ENCODE measurements at regions not wholly inside any gene's neighbourhood (a gene's known extent, or its start where the extent isn't known, plus 50 kb on each side); places are given as distances from the start of the nearest gene placed in this dataset.
"Not testable (repeated sequence)": the region's sequence is repeated elsewhere in the genome, so short reads cannot be mapped to it uniquely, and the experiment has no call there.

DNA sequence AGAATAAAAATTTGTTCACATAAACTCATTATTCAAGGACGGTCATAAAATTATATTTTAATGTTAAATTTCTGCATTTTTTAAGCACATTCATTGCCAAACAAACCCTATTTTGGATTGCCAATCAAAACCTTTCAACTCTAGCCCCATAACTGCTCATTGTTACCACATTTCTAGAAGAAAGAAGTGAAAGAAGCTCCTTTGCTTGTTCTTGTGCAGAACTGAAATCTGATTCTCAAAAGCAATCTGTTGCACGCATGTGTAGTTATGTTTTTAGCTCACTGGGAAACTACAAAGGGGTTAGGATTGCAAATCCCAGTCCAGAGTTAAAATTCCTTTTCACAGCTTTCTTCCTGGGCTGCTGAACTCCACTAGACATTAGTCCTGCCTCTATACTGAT, 109.5 kb upstream of the MIR17HG start:
- DNase-seq: no peak

DNA sequence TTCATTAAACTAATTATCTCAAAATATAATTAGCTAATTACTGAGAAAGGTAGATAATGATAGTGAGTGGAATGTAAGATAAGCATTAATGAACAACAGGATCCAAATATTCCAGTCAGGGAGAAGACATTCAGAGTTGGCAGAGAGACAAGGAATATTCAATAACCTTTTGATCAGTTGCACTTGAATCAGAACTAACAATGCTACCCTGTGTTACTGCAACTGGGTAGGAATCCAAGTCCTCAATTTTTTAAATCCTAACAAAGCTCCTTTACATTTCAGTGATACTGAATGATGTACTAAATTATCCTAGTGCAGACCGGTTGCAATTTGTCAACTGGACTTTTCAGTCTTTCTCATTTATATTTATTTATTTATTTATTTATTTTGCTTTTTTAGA, 107.1 kb upstream of the MIR17HG start:
- no peak for DNase-seq

DNA sequence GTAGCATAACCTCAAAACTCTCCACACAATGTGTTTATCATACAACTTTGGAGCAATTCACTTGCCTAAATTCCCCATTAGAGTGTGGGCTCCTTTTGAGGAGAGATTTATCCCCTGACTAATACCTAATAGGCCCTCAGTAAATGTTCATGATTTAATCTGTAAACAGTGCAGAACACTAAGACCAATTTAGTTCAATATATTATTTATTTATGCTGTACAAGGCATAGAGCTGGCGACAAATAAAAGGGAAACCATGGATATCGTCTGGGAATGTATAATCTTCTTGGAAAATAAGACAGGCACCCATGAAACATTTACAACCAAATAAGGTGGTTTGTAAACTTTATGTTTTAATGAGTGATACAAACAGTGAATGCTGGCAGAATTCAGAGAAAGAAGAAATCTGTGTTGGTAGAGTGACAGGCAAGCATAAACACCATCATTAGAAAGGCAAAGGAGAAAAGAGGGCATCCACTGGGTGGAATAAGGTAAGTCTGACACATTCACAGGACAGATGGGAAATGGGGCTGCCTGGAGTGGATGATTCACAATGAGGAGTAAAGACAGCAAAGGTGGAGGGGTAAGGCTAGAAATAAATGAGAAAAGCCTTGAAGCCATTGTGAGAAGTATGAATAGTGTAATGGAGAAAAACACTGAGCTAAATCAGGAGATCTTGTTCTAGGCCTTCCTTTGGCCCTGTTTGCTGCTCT, 106.1 kb upstream of the MIR17HG start:
- no peak for DNase-seq

DNA sequence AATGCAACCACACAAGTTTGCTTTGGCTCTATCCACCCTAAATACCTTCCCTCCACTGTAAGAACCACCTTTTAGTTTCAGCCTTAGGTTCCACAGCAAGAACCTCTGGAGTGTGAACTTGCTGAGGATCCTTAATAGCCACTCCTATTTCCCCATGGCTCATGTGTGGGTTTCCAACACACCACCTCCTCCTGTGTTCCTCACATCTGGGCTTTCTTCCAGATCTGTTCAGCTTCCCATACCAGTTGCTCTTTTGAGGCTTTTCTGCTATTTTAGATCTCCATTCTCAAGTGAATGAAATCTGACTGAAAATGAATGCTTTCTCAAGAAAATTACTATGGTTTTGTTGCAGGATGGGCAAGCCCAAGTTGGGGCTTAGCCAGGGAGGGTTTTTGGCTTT, 104.8 kb upstream of the MIR17HG start:
- DNase-seq: no peak

DNA sequence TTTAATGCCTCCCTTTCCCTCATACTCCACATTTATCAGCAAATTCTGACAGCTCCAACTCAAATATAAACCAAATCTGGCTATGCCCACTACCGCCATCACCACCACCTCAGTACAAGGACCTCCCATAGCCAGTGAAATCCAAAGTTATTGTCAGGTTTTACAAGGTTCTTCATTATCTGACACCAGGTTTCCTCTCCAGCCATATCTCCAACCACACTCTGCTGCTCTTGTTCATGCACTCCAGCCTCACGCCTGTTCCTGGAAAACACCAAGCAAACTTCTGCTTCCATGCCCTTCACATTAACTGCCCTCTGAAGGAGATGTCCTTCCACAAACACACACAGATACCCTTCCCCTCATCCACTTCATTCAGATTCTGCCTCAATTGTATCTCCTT, 102.2 kb upstream of the MIR17HG start:
- DNase-seq: no peak

DNA sequence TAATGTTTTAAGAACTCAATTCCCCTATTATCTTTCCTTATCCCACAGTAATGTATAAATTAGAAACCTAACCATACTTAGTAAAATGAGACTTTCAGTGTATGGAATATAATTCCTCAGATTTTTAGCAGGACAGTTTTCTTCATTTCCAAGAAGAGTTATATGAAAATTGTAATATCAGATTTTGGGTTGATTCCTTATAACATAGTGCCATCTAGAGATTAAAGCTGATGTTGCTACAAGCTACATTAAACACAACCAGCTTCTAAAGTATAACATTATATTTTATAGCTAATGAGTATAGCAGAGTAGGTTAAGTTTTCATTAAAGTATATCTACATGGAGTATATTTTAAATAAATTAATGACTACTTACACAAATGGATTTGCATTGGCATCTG, 99.7 kb upstream of the MIR17HG start:
- DNase-seq: no peak

DNA sequence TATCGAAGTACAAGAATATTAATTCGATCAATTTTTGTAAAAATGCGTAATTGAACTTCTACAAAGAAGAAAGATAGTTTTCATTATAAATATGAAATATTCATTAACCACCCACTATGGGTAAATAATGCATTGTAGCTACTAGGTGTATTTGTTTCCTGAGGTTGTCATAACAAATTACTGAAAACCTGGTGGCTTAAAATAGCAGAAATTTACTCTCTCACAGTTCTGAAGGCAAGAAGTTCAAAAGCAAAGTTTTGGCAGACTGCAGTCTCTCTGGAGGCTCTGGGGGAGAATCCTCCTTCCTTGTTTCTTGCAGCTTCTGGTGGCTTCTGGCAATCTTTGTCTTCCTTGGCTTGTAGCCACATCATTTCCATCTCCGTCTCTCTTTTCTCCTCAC, 99.2 kb upstream of the MIR17HG start:
- no peak for DNase-seq

DNA sequence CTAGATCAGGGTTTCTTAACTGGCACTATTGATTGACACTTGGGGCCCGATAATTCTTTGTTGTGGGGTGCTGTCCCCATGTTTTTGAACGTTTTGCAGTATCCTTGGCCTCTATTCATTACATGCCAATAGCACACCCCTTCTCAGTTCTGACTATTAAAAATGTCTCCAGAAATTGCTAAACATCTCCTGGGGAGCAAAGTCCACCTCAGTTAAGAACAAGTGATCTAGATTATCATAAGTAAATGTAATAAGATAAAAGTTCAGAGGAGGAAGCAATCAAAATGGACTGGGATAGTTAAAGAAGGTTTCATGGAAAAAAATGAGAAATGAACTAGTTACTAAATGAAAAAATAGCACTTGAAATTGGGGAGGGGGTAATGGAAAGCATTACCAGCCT, 98.1 kb upstream of the MIR17HG start:
- DNase-seq: no peak

DNA sequence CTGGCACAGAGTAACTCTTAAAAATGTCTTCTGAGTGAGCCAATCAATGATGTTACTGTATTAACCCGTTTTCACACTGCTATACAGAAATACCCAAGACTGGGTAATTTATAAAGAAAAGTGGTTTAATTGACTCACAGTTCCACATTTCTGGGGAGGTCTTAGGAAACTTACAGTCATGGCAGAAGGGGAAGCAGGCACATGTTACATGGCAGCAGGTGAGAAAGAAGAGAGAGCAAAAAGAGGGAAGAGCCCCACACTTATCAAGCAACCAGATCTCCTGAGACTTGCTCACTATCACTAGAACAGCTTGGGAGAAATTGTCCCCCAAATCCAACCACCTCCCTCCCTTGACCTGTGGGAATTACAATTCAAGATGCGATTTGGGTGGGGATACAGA, 97.6 kb upstream of the MIR17HG start:
- DNase-seq: no peak

DNA sequence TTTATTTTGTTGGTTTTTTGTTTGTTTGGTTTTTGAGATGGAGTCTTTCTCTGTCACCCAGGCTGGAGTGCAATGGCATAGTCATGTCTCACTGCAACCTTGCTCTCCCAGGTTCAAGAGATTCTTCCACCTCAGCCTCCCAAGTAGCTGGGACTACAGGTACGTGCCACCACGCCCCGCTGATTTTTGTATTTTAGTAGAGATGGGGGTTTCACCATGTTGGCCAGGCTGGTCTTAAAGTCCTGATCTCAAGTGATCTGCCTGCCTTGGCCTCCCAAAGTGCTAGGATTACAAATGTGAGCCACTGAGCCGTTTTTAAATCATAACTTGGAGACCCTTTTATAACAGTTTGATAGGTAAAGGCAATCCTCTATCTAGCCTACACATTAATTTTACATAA, 95.9 kb upstream of the MIR17HG start:
- DNase-seq: not testable (repeated sequence)

DNA sequence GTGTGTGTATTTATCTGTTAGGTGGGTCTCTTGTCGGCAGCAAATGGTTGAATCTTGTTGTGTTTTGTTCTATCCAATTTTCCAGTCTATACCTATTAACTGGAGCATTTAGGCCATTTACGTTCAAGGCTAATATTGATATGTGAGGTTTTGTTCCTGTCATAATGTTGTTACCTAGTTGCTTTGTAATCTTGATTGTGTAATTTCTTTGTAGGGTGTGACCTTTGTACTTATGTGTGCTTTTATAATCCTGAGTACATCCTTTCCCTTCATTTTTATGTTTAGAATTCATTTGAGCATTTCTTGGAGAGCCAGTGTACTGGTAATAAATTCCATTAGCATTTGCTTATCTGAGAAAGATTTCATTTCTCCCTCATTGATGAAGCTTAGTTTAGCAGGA, 83.0 kb upstream of the MIR17HG start:
- DNase-seq: no peak

DNA sequence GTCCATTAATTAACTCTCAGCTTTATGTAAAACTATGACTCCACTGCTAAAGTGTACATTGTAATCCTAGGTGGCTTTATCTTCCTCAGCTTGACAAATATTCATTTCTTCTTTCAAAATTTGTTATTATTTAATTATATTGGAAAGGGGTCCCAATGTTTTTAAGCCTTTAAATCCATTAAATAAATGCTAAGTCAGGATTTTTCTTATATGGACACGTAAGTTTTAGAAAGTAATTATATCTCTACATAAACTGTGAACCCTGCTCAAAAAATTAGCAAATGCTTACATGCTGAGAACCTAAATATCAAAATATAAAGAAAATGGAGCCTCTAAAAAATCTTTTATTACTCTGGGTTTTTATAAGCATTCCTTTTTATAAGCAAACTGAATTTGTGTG, 78.2 kb upstream of the MIR17HG start:
- no peak for DNase-seq

DNA sequence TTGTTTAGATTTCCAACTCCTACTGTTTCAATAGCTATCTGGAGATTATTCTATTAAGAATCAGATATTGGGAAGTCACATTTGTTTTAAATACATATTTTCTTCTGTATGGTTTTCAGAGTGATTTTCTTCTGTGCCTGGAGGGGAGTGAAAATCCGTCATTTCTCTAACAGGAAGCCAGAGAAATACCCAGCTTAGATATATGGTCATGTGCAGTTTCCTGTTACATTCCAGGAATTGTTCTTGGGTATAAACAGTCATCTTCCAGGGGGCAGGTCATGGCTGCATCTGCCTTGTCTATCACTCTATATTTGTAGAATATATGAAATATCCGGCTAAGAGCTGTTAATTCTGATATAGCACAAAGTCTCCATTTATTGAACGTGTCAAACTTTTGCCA, 77.5 kb upstream of the MIR17HG start:
- DNase-seq: no peak

DNA sequence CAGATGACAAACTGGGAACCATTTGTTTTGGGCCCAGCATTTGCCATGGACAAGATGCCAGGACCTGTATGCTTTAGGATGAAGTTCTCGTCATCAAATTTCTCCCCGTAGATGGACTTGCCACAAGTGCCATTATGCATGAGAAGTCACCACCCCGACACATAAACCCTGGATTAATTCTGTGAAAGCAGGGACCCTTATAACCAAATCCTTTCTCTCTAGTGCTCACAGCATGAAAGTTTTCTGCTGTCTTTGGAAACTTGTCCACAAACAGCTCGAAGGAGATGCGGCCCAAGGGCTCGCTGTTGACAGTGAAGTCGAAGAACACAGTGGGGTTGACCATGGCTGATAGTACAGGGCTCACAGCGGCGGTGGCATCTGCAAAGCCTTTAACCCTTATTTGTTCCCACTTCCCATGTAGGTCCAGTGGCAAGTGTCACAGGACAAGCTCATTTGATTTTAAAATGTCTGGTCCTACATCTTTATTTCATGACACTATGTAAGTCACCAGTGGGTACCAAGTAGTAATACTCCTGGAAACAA, 75.2 kb upstream of the MIR17HG start:
- no peak for DNase-seq

DNA sequence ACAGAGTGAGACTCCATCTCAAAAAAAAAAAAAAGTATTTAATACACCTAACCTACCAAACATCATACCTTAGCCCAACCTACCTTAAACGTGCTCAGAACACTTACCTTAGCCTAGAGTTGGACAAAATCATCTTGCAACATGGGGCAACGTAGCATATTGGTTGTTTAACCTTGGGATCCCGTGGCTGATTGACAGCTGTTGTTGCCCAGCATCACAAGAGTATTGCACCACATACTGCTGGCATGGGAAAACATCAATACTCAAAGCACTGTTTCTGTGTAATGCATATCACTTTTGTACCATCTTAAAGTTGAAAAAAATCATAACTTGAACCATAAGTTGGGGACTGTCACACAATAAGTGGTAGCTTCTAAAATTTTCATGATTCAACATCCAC, 73.8 kb upstream of the MIR17HG start:
- no peak for DNase-seq

DNA sequence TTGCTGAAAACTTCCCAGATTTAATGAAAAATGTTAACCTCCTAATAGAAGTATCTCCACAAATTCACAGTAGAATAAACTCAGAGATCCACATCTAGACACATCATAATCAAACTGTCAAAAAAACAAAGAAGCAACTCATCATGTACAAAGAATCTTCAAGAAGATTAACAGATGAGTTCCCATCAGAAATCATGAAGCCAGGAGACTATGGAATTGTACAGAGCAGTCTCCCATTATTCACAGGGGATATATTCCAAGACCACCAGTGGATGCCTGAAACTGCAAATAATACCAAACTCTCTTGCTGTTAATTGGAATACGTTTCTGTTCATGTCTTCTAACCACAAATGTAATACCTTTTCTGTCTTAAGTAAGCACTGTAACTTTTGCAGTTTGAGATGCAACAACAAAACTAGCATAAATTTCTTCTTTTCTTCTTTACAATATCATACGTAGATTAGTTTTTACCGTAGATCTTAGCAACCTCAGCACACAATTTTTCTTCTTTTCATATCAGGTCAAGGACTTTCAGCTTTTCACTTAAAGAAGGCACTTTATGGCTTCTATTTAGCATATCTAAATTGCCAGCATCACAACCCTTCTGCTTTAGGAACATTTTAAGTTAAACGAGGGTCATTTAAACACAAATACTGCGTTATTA, 70.3 kb upstream of the MIR17HG start:
- DNase-seq: no peak

DNA sequence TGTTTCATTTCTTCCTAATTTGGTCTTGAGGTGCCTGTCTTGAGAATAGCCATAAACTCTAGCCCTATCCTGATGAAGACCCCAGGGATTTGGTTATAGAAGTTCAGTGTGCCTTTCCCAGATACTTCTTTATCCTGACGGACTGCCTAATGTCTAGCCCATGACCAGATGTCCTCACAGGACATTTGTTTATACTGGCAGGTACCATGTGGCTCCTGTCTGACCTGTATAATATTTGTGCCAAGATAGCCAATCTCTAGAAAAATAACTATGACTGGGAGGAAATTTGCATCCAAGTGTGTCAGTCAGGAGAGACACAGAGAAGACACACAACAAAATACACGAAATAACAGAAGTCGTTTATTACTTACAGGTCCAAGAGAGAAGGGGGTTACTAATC, 69.2 kb upstream of the MIR17HG start:
- DNase-seq: no peak

DNA sequence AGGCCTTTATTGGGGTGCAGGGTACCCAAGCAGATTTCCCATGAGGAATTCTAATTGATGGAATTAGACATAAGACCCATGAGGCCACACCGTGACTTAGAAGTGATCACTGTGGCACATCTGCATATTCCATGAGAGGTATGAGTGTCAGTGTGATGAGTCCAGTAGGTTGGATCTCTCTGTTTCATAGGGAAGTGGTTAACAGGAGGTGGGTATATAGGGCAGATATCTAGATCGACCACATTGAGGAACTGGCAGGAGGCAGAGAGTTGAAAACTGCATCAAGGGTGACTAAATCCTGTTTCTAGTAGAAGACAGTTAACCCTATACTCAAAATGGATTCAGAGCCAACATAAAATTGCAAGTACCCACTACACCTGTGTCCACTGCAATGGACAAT, 68.6 kb upstream of the MIR17HG start:
- no peak for DNase-seq

DNA sequence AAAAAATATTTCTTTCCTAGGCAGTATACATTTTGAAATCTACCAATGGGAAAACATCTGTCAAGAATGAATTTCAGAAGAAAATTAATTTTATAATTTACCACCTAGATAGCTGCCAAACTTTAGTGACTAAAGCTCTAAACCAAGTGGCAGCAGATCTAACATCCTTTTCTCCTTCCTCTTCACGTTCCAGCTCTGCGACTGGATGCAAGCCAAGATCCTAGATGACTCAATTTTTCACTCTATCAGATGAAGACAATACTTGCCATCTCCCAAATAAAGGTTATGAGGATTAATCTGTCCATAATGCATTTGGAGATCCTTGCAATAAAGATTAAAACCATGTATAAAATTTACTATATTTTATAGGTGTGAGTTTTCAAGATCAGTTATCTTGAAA, 66.7 kb upstream of the MIR17HG start:
- DNase-seq: no peak

DNA sequence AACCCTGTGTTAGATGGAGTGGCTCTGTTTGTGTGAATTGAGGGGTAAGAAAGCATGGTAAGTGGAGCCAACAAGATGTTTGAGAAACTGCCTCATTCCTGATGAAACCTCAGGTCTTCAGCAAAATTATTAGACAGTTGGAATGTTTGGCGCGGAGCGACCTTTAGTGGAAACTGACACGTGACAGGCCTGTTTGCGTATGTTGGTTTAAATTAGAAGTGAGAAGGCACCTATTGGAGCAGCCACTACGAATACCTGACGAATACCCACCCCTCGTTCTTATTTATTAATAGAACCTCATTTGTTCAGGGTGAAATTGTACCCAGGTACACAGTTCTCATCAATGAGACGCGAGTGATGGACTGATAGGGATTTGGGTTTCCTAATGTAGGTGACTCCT, 63.2 kb upstream of the MIR17HG start:
- no peak for DNase-seq

DNA sequence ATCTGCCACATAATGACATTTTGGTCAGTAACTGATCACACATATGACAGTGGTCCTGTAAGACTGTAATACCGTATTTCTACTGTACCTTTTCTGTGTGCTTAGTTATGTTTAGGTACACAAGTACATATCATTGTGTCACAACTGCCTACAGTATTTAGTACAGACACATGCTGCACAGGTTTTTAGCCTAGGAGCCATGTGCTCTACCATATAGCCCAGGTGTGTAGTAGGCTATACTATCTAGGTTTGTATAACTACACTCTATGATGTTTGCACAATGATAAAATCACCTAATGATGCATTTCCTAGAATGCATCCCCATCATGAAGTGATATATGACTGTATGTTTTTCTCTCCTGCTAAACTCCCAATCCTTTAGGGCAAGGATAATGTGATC, 61.2 kb upstream of the MIR17HG start:
- no peak for DNase-seq

DNA sequence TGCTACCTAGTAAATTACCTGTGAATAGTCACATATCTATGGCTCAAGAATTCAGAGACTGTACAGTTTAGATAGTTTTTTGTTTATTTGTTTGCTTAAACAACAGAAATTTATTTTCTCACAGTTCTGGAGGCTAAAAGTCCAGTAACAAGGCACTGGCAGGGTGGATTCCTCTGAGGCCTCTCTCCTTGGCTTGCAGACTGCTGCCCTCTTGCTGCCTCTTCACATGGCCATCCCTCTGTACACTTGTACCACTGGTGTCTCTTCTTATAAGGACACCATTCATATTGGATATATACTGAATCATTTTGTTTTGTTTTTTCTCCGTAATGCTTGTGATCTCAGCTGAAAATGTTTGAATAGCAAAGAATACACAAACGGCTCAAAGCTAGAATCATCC, 56.4 kb upstream of the MIR17HG start:
- no peak for DNase-seq

DNA sequence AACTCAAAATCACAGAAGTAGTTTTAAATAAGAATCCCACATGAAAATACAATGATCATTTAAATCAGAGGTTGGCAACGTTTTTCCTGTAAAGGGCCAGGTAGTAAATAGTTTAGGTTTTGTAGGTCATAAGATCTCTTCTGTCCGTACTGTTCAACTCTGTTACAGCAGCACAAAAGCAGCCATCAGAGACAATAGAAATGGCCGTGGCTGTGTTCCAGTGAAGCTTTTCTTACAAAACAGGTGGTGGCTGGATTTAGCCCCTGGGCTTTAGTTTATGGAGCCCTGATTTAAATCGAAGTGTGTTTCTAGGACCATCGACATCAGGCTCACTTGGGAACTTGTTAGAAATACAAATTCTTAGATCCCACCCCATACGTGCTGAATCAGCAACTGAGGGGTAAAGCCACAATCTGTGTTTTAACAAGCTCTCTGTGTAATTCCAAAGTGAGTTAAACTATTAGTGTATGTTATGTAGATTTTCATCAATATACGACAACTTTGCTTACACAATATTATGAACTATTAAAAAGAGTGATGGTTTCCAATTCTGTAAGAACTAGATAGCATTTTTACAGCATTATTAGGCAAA, 54.8 kb upstream of the MIR17HG start:
- no peak for DNase-seq

DNA sequence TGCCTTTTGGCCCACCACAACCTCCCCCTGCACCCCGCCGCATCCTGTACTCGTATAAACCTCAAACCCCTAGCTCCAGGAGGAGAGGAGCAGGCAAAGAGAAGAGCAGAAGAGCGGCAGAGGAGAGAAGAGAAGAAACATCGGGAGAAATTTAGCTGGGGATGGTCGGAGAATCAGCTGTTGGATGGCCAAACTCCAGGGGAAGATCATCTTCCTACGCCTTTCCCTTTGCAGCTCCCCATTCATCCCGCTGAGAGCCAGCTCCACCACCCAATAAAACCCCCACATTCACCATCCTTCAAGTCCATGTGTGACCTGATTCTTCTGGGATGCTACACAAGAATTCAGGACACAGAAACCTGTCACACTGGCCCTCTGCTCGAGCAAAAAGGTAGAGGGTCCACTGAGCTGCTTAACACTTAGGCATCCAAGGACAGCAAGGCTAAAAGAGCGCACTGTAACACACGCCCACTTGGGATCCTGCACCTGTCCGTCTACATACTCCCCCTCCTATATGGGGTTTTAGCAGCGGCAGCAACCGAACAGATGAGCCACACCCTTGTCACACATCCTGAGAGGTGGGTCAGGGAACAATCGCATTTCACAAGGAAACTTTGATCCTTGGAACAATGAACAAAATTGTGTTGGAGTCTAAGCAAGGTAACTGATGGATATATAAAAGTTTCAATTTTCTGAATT, 51.6 kb upstream of the MIR17HG start:
- DNase-seq: no peak
